PC-3 (cell line): ENCODE measurements at regions not wholly inside any gene's neighbourhood (a gene's known extent, or its start where the extent isn't known, plus 50 kb on each side); places are given as distances from the start of the nearest gene placed in this dataset.

ENCODE experiments used
- ATAC-seq: fragments of 200-7000 bp; cut with Tn5 transposase; 2 replicates; pipeline ENCODE4 v1.9.1; 2020; ENCODE audit warnings: mild to moderate bottlenecking, moderate library complexity
- BruUV-seq: library from RNA; stranded (reverse); fragments of 400-500 nt; replicated peaks from 2 replicates; lab custom pipeline; 2021; lab: Mats Ljungman, UMichigan
- CTCF ChIA-PET: fragments of 300-600 bp; sonication (Branson Sonifier 250); formaldehyde crosslinking; loops from one replicate; lab custom pipeline; 2022; ENCODE audit warnings: antibody characterized with exemption; lab: Charles Lee
- POLR2A ChIA-PET: fragments of 300-600 bp; sonication (Branson Sonifier 250); formaldehyde crosslinking; loops from one replicate; lab custom pipeline; 2022; ENCODE audit warnings: antibody characterized with exemption; ENCODE audit not compliant: unreplicated experiment; lab: Charles Lee
- DNase-seq: peaks from one replicate; pipeline ENCODE4 v3.0.0-alpha.2; 2015
- H2AFZ ChIP-seq: fragments of 300-600 bp; sonication (generic); 2 replicates; pipeline ENCODE4 v1.6.0; 2016; ENCODE audit warnings: antibody characterized with exemption, low read length
- H3F3A ChIP-seq: fragments of 300-600 bp; sonication (generic); one replicate; pipeline ENCODE4 v1.6.0; 2017; ENCODE audit warnings: antibody characterized with exemption, low read length, control low read depth, mild to moderate bottlenecking; ENCODE audit not compliant: unreplicated experiment
- H3K27ac ChIP-seq: fragments of 300-600 bp; sonication (generic); 2 replicates; pipeline ENCODE4 v1.5.1; 2016; ENCODE audit warnings: mild to moderate bottlenecking, low read length
- H3K27me3 ChIP-seq: fragments of 300-600 bp; sonication (generic); 2 replicates; pipeline ENCODE4 v1.6.1; 2016; ENCODE audit warnings: low read length, mixed read lengths
- H3K36me3 ChIP-seq: fragments of 300-600 bp; sonication (generic); 2 replicates; pipeline ENCODE4 v1.6.1; 2016; ENCODE audit warnings: low read depth, mixed run types, low read length, mixed read lengths
- H3K4me1 ChIP-seq: fragments of 300-600 bp; sonication (generic); 2 replicates; pipeline ENCODE4 v1.5.1; 2016; ENCODE audit warnings: low read length; ENCODE audit not compliant: insufficient read depth
- H3K4me2 ChIP-seq: fragments of 300-600 bp; sonication (generic); 2 replicates; pipeline ENCODE4 v1.6.0; 2016; ENCODE audit warnings: low read length
- H3K4me3 ChIP-seq: fragments of 300-600 bp; sonication (generic); 2 replicates; pipeline ENCODE4 v1.5.1; 2016; ENCODE audit warnings: mild to moderate bottlenecking, low read length, mixed read lengths
- H3K79me2 ChIP-seq: fragments of 300-600 bp; sonication (generic); 2 replicates; pipeline ENCODE4 v1.6.1; 2017; ENCODE audit warnings: low read length, mixed read lengths
- H3K9ac ChIP-seq: fragments of 300-600 bp; sonication (generic); 2 replicates; pipeline ENCODE4 v1.6.0; 2016; ENCODE audit warnings: mild to moderate bottlenecking, low read length
- H3K9me2 ChIP-seq: fragments of 300-600 bp; sonication (generic); replicated peaks from 2 replicates; pipeline ENCODE4 v1.6.1; 2016; ENCODE audit warnings: mixed run types, low read length, mixed read lengths
- H3K9me3 ChIP-seq: fragments of 300-600 bp; sonication (generic); 2 replicates; pipeline ENCODE4 v1.6.1; 2016; ENCODE audit warnings: low read length, mixed read lengths
- H4K20me1 ChIP-seq: fragments of 300-600 bp; sonication (generic); 2 replicates; pipeline ENCODE4 v1.6.1; 2016; ENCODE audit warnings: low read length, mixed read lengths
- EZH2 ChIP-seq: fragments of 300-600 bp; sonication (generic); IDR thresholded peaks from one replicate; pipeline ENCODE4 v1.6.1; 2017; ENCODE audit warnings: antibody characterized with exemption, mild to moderate bottlenecking, low read length; ENCODE audit not compliant: unreplicated experiment
- EZH2phosphoT487 ChIP-seq: fragments of 300-600 bp; sonication (generic); IDR thresholded peaks from 2 replicates; pipeline ENCODE4 v1.6.1; 2018; ENCODE audit warnings: mild to moderate bottlenecking, antibody characterized with exemption, low read length, borderline replicate concordance
- intact Hi-C: fragments of 100-400 bp; cut with micrococcal nuclease; formaldehyde crosslinking; loops from 2 replicates; pipeline ENCODE4 v1.9.0; 2023
- TF ChIP-seq, protein P1 (sequence below): fragments of 300-600 bp; sonication (generic); conservative IDR thresholded peaks from 2 replicates; pipeline ENCODE4 v1.5.1; 2017; ENCODE audit warnings: antibody characterized with exemption, low read depth, mild to moderate bottlenecking, low read length

DNA sequence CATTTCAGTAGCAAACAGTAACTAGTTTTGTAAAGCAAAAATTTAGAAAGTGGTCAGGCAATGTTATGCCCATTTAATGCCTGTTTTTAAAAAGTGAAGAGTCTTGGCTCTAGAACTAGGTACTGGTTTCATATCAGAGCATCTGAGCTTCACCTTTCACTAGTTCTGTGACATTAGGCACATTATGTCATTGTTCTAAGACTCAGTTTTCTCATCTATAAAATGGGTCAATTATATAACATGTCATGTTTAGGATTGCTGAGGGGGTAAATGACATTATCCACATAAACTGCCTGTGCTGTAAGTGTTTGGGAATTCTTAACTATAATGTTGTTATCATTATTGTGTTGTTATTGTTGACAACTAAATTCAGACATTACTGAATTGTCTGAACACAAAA, 235.6 kb upstream of the ZC3H12C start:
- H3K4me2 ChIP-seq = no peak overlapping the region
- no peaks in the 10 kb centered on the region for H4K20me1 ChIP-seq
- H3K4me1 ChIP-seq = peaks cover 6% of the 10 kb centered on the region; the same call in 1 of the 2 replicates
- no peak overlapping the region for H2AFZ ChIP-seq
- H3F3A ChIP-seq = no peaks in the 10 kb centered on the region
- intact Hi-C loops = loop anchor here (10.0 kb wide), 1 partner anchor 1163 kb away; no protein-coding TSS in a partner anchor
- CTCF ChIA-PET = no interaction called here
- no peaks in the 10 kb centered on the region for H3K79me2 ChIP-seq
- no peak overlapping the region for H3K4me3 ChIP-seq
- H3K27ac ChIP-seq = no peak overlapping the region
- POLR2A ChIA-PET = interaction anchor here (0.6 kb wide), 1 partner anchor 36 kb away, joined by 3 read pairs; no protein-coding TSS in a partner anchor
- TF ChIP-seq EZH2phosphoT487 (no peak), EZH2 (no peak)
- TF ChIP-seq, protein P1, sequence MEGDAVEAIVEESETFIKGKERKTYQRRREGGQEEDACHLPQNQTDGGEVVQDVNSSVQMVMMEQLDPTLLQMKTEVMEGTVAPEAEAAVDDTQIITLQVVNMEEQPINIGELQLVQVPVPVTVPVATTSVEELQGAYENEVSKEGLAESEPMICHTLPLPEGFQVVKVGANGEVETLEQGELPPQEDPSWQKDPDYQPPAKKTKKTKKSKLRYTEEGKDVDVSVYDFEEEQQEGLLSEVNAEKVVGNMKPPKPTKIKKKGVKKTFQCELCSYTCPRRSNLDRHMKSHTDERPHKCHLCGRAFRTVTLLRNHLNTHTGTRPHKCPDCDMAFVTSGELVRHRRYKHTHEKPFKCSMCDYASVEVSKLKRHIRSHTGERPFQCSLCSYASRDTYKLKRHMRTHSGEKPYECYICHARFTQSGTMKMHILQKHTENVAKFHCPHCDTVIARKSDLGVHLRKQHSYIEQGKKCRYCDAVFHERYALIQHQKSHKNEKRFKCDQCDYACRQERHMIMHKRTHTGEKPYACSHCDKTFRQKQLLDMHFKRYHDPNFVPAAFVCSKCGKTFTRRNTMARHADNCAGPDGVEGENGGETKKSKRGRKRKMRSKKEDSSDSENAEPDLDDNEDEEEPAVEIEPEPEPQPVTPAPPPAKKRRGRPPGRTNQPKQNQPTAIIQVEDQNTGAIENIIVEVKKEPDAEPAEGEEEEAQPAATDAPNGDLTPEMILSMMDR = no peak
- ATAC-seq (no peak), DNase-seq (no peak)
- no TSS peak for BruUV-seq
- H3K9me3 ChIP-seq = no peaks in the 10 kb centered on the region
- H3K9me2 ChIP-seq = 0 out of 2 replicates have a peak, but pooled peaks cover 4% of the 10 kb centered on the region
- no peaks in the 10 kb centered on the region for H3K27me3 ChIP-seq
- no peaks in the 10 kb centered on the region for H3K36me3 ChIP-seq
- H3K9ac ChIP-seq = no peak overlapping the region

DNA sequence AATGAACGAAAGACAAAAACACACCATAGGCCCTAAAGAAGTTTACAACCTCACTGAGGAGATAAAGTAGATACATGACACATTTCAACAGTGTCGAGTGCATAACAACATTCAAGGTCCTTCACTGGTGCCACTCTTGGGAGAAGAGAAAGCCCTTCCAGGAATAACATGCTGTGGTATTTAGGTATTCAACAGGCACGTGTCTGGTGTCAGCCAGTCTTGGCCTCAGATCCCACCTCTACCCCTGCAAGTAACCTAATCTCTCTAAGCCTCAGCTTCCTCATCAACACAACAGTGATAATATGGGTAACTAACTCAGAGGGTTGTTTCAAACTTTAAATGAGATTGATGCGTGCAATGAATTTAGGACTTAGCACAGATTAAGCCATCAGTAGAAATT, 235.0 kb upstream of the ZC3H12C start:
- CTCF ChIA-PET = no interaction called here

More for the DNA sequence above, 235.0 kb upstream of the ZC3H12C start:
- H2AFZ ChIP-seq = no peak overlapping the region
- no peaks in the 10 kb centered on the region for H3K27me3 ChIP-seq
- no peaks in the 10 kb centered on the region for H3K36me3 ChIP-seq
- DNase-seq (no peak), ATAC-seq (no peak)
- intact Hi-C loops = loop anchor here (10.0 kb wide), 1 partner anchor 1163 kb away; no protein-coding TSS in a partner anchor
- H3K9ac ChIP-seq = no peak overlapping the region
- no peaks in the 10 kb centered on the region for H4K20me1 ChIP-seq
- no peak overlapping the region for H3K4me3 ChIP-seq
- no peaks in the 10 kb centered on the region for H3K9me3 ChIP-seq
- no peaks in the 10 kb centered on the region for H3K79me2 ChIP-seq
- H3K4me2 ChIP-seq = no peak overlapping the region
- H3K9me2 ChIP-seq = 0 out of 2 replicates have a peak, but pooled peaks cover 4% of the 10 kb centered on the region
- H3K27ac ChIP-seq = no peak overlapping the region
- peaks cover 6% of the 10 kb centered on the region; the same call in 1 of the 2 replicates for H3K4me1 ChIP-seq
- POLR2A ChIA-PET = no interaction called here
- TF ChIP-seq, protein P1 = no peak
- TF ChIP-seq EZH2 = no peak
- no peak for TF ChIP-seq EZH2phosphoT487
- no TSS peak for BruUV-seq
- H3F3A ChIP-seq = no peaks in the 10 kb centered on the region
